Suprapubic skin (tissue), 3 donors: ENCODE measurements at regions not wholly inside any gene's neighbourhood (a gene's known extent, or its start where the extent isn't known, plus 50 kb on each side); places are given as distances from the start of the nearest gene placed in this dataset.

ENCODE experiments used
- EP300 ChIP-seq: sonication (generic); formaldehyde crosslinking; IDR thresholded peaks from one replicate; pipeline ENCODE4 v1.6.1; 2017; ENCODE audit warnings: antibody characterized with exemption
- TF ChIP-seq, protein P1 (sequence below), 2 donors: fragments of 200-600 bp in 1 of 2; fragments of 450-650 bp in 1 of 2; sonication (generic) in 1 of 2; IDR thresholded peaks; one replicate each; pipeline ENCODE4 v1.5.1; 2016 to 2019; ENCODE audit warnings: antibody characterized with exemption in 2 of 2, mild to moderate bottlenecking in 1 of 2, moderate library complexity in 1 of 2

DNA sequence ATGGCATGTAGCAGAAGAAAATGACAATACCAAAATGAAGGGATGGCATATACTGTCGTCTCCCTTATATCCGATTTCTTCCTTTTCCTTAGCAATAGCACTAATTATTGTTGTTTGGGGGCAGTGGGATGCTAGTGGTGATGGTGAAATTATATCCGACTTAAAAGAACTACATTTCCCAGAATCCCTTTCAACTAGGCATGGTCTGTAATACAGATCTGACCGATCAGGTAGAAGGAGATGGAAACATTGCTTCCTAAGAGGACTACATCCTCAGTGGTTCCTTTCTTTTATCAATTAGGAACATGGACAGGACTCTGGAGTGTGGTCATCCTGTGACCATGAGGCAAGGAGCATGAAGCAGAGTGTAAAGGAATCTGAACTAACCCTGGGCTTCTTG lies 532.6 kb downstream of the CBLN4 start:
- TF ChIP-seq, protein P1, sequence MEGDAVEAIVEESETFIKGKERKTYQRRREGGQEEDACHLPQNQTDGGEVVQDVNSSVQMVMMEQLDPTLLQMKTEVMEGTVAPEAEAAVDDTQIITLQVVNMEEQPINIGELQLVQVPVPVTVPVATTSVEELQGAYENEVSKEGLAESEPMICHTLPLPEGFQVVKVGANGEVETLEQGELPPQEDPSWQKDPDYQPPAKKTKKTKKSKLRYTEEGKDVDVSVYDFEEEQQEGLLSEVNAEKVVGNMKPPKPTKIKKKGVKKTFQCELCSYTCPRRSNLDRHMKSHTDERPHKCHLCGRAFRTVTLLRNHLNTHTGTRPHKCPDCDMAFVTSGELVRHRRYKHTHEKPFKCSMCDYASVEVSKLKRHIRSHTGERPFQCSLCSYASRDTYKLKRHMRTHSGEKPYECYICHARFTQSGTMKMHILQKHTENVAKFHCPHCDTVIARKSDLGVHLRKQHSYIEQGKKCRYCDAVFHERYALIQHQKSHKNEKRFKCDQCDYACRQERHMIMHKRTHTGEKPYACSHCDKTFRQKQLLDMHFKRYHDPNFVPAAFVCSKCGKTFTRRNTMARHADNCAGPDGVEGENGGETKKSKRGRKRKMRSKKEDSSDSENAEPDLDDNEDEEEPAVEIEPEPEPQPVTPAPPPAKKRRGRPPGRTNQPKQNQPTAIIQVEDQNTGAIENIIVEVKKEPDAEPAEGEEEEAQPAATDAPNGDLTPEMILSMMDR (IDR thresholded peaks at IDR 0.05) = no peak
- TF ChIP-seq EP300 = no peak
